Upper lobe of right lung (tissue), 1 donor: ENCODE measurements at regions not wholly inside any gene's neighbourhood (a gene's known extent, or its start where the extent isn't known, plus 50 kb on each side); places are given as distances from the start of the nearest gene placed in this dataset.

ENCODE experiments used
- ATAC-seq: fragments of 200-7000 bp; cut with Tn5 transposase; one replicate; pipeline ENCODE4 v1.9.1; 2020; ENCODE audit warnings: mild to moderate bottlenecking, moderate library complexity
- DNase-seq: peaks from one replicate; pipeline ENCODE4 v3.0.0-alpha.2; 2020
- H3K27ac ChIP-seq: fragments of 200-600 bp; one replicate; pipeline ENCODE4 v1.8.0; 2022
- H3K27me3 ChIP-seq: fragments of 200-600 bp; one replicate; pipeline ENCODE4 v1.8.0; 2022; ENCODE audit warnings: mild to moderate bottlenecking
- H3K36me3 ChIP-seq: fragments of 200-600 bp; one replicate; pipeline ENCODE4 v1.8.0; 2022
- H3K4me1 ChIP-seq: fragments of 200-600 bp; one replicate; pipeline ENCODE4 v1.8.0; 2022
- H3K4me3 ChIP-seq: fragments of 200-600 bp; one replicate; pipeline ENCODE4 v1.8.0; 2022; ENCODE audit warnings: mild to moderate bottlenecking
- H3K9me3 ChIP-seq: fragments of 200-600 bp; one replicate; pipeline ENCODE4 v1.8.0; 2022
- intact Hi-C: fragments of 100-400 bp; cut with DNase I; formaldehyde crosslinking; loops from one replicate; pipeline ENCODE4 v1.11.0; 2022
- TF ChIP-seq, protein P1 (sequence below): fragments of 200-600 bp; IDR thresholded peaks from one replicate; pipeline ENCODE4 v1.8.0; 2022; ENCODE audit warnings: antibody characterized with exemption
- donor health status: DM: no; HTN: yes; CAD: no; lungs with severe emphysema.

DNA sequence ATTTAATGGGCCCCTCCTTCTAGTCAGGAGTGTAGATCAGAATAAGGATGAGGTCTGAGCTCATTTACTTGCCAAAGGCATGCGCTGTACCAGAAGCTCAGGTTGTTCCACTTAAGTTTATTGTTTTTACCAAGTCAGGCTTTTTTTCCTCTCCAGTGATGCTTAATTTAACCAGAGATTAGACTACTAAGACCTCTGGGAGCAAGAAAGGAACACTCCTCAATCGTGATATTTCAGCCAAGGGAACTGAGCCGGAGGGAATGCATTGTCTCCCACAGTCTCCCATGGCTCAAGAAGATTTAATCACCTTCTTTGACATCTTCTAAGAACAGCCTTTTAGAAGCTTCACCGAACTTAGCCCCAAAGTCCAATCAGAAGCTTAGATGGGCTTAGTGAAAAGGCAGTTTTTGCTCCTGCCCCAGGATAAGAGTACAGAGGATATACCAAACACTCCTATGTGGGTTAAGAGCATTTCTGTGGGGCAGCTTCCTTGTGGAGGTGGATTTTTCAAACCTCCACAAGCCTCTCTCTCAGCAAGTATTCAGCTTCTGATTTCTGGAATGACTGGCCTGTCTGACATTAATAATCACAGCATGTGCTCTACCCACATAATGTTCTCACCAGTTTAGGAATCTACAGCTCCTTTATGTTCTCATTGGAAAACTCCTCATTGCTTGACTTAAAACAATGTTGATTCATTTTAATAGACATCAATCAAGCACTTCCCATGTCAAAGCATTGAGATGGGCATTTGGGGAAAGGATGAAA is 322.7 kb downstream of the SUCLA2 start:
- TF ChIP-seq, protein P1, sequence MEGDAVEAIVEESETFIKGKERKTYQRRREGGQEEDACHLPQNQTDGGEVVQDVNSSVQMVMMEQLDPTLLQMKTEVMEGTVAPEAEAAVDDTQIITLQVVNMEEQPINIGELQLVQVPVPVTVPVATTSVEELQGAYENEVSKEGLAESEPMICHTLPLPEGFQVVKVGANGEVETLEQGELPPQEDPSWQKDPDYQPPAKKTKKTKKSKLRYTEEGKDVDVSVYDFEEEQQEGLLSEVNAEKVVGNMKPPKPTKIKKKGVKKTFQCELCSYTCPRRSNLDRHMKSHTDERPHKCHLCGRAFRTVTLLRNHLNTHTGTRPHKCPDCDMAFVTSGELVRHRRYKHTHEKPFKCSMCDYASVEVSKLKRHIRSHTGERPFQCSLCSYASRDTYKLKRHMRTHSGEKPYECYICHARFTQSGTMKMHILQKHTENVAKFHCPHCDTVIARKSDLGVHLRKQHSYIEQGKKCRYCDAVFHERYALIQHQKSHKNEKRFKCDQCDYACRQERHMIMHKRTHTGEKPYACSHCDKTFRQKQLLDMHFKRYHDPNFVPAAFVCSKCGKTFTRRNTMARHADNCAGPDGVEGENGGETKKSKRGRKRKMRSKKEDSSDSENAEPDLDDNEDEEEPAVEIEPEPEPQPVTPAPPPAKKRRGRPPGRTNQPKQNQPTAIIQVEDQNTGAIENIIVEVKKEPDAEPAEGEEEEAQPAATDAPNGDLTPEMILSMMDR: no peak
- H3K27ac ChIP-seq: no peak overlapping the region
- H3K4me1 ChIP-seq: no peaks in the 10 kb centered on the region
- no peaks in the 10 kb centered on the region for H3K27me3 ChIP-seq
- intact Hi-C loops: no loop called here
- ATAC-seq: no peak
- H3K4me3 ChIP-seq: no peak overlapping the region
- H3K9me3 ChIP-seq: no peaks in the 10 kb centered on the region
- DNase-seq: no peak
- H3K36me3 ChIP-seq: no peaks in the 10 kb centered on the region

DNA sequence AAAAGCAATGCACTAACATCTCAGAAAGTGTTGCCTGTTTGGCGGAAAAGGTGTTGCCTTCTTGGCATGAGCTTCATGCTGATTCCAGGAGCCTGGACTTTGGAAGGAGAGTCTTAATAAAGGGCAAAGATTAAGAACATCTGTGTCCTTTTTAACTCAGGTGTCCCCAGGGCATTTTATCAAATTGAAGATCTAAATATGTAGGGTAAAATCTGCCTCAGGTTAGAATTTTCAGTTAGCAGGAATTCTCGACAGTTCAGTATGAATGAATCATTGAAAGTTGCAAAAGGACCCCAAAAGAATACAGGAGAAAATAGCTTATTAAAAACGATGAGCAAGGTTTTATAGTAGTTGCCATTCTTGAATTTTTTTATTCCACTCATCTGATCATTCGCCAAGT is 325.2 kb downstream of the SUCLA2 start:
- intact Hi-C loops: no loop called here
- Histone ChIP-seq H3K4me1 (no peaks in the 10 kb centered on the region), H3K4me3 (no peak overlapping the region), H3K36me3 (no peaks in the 10 kb centered on the region), H3K9me3 (no peaks in the 10 kb centered on the region), H3K27me3 (no peaks in the 10 kb centered on the region), H3K27ac (no peak overlapping the region)
- no peak for ATAC-seq
- TF ChIP-seq, protein P1: no peak
- DNase-seq: no peak

DNA sequence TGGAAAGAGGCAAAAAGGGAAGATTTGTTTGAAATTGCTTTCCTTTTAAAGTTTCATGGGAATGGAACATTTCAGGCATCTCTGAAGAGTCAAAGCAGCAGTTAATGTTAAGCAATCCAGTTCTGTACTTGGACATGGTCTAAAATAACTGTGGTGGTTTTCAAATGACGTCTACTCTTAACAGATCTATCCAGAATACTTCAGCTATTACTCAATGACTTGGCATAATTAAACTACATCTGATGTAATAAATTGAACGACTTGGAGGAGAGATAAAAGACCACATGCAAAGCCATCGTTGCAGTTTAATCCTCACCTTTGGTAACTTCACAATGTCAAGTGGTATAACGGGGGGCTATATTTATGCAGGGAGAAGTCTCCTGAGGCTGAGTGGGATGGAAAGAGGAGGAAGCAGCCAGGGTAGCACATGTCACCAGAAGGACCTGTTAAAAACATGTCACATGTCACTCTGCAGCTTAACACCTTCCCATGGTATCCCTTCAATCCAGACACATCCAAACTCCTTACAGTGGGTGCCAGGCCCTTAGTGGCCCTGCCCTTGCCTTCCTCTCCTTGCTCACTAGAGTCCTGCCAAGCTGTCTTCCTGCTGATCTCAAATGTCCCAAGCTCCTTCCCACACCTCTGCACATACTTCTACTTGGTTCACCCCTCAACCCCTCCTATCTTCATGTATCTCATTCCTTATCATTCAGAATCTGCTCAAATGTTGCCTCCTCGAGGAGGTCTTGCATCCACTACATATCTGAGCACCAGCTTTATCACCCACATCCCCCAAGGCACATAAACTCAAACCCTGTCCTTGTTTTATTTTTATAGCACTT is 327.8 kb downstream of the SUCLA2 start:
- TF ChIP-seq, protein P1: no peak
- intact Hi-C loops: no loop called here
- Histone ChIP-seq H3K4me3 (no peak overlapping the region), H3K9me3 (no peaks in the 10 kb centered on the region), H3K4me1 (no peaks in the 10 kb centered on the region), H3K27me3 (no peaks in the 10 kb centered on the region), H3K36me3 (no peaks in the 10 kb centered on the region), H3K27ac (no peak overlapping the region)
- ATAC-seq (peak; percentile 68), DNase-seq (no peak)

DNA sequence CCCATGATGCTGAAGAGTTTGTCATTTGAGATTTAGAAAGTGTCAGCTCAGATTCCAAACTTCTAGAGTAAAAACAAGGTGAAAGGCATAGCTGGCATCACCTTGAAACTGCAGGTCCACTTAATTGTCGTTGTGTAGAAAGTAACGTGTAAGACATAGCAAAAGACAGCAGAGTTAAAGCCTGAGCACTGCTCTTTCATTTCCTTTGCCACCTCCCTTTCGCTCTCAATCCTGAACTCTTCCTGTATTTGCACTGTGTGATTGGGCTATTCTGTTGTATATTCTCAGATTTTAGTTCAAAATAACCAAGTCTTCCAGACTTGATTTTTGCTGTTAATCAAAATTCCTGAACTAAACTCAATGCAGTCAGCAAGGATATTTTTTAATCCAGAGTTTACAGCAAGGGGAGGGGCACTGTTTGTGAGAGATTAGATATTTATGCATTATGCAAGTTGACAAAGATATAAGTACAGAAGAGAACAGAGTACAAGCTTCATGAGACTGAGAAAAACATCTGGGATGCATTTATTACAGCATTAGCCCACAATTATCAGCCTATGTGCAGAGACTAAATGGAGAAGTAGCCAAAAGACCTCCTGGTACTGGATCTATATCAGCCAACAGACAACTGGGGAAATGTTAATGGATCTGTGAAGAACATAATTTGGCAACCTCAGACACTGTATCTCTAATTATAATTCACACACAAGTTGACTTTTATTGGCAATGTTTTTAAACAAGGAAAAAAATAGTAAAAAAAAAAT is 328.6 kb downstream of the SUCLA2 start:
- DNase-seq (no peak), ATAC-seq (no peak)
- H3K27me3 ChIP-seq: no peaks in the 10 kb centered on the region
- intact Hi-C loops: no loop called here
- no peaks in the 10 kb centered on the region for H3K4me1 ChIP-seq
- TF ChIP-seq, protein P1: no peak
- no peak overlapping the region for H3K4me3 ChIP-seq
- no peak overlapping the region for H3K27ac ChIP-seq
- no peaks in the 10 kb centered on the region for H3K9me3 ChIP-seq
- H3K36me3 ChIP-seq: no peaks in the 10 kb centered on the region

DNA sequence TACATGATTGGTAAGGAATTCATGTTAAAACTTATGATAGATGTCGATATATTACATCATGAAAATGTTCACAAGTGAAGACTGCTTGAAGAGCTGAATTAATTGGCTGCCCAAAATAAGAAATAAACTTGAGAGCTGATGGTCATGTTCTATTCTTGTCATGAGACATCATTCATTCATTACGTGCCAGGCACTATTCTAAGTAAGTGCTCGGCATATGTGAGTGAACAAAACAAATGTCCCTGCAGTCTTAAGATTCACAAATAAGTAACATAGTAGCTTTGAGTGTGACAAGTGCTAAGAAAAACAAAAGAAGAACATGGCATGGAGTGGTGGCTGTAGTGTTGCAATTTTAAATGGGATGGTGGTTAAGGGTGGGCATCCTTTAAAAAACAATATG is 329.3 kb downstream of the SUCLA2 start:
- Histone ChIP-seq H3K27ac (no peak overlapping the region), H3K4me3 (no peak overlapping the region), H3K9me3 (no peaks in the 10 kb centered on the region), H3K27me3 (no peaks in the 10 kb centered on the region), H3K36me3 (no peaks in the 10 kb centered on the region), H3K4me1 (no peaks in the 10 kb centered on the region)
- intact Hi-C loops: no loop called here
- DNase-seq: no peak
- no peak for ATAC-seq
- TF ChIP-seq, protein P1: no peak
